Spleen (tissue), 7 donors: ENCODE measurements at regions not wholly inside any gene's neighbourhood (a gene's known extent, or its start where the extent isn't known, plus 50 kb on each side); places are given as distances from the start of the nearest gene placed in this dataset.

ENCODE experiments used
- POLR2A ChIP-seq, 3 donors: fragments of 450-650 bp; IDR thresholded peaks; one replicate each; pipeline ENCODE4 v1.5.1; 2017; ENCODE audit warnings: antibody characterized with exemption in 3 of 3, mild to moderate bottlenecking in 1 of 3
- TF ChIP-seq, protein P1 (sequence below), 11 experiments: fragments of 200-600 bp in 7 of 11; fragments of 450-650 bp in 4 of 11; sonication (generic) in 4 of 11; IDR thresholded peaks in 8 of 11; conservative IDR thresholded peaks in 3 of 11; 1 replicate in 7 of 11; 2 replicates in 4 of 11; pipeline versions ENCODE4 v1.4.0 to v1.8.0; 2016 to 2021; ENCODE audit warnings: antibody characterized with exemption in 11 of 11, inconsistent platforms in 4 of 11, mild to moderate bottlenecking in 1 of 11
- donor health status: DM: no; HTN: no; CAD: no; lungs with moderate emphysema.
- donor health status: DM: no; HTN: no; CAD: no.
- donor health status: DM: no; HTN: no; CAD: no.

DNA sequence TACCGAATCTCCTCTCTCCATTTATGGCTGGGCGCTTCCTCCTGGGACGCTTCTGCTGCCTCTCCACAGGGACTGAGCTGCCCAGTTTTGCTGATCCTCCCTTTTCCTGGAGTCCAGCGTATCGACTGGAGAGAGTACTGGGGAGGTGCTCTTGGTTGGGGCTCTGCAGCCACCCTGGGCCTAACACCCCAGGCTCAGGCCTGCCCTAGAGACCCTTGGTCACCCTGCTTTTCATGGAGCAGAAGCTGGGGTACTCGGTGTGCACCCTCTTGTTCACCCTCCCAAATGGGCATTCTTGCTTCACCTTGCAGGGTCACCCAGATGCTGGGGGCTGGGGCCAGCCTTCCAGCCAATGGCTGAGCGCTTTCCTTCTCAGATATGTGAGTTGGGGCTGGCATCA lies 88.8 kb upstream of the RET start:
- TF ChIP-seq, protein P1, sequence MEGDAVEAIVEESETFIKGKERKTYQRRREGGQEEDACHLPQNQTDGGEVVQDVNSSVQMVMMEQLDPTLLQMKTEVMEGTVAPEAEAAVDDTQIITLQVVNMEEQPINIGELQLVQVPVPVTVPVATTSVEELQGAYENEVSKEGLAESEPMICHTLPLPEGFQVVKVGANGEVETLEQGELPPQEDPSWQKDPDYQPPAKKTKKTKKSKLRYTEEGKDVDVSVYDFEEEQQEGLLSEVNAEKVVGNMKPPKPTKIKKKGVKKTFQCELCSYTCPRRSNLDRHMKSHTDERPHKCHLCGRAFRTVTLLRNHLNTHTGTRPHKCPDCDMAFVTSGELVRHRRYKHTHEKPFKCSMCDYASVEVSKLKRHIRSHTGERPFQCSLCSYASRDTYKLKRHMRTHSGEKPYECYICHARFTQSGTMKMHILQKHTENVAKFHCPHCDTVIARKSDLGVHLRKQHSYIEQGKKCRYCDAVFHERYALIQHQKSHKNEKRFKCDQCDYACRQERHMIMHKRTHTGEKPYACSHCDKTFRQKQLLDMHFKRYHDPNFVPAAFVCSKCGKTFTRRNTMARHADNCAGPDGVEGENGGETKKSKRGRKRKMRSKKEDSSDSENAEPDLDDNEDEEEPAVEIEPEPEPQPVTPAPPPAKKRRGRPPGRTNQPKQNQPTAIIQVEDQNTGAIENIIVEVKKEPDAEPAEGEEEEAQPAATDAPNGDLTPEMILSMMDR (IDR thresholded peaks at IDR 0.05 in 8 of 11, conservative IDR thresholded peaks at IDR 0.05 in 3 of 11) = no peak
- TF ChIP-seq POLR2A (IDR thresholded peaks at IDR 0.05) = no peak
